Colonic mucosa (tissue), 4 donors: ENCODE measurements at regions not wholly inside any gene's neighbourhood (a gene's known extent, or its start where the extent isn't known, plus 50 kb on each side); places are given as distances from the start of the nearest gene placed in this dataset.
A peak's percentile ranks its signal among the peaks of the same experiment; 100 is the strongest.

ENCODE experiments used
- DNase-seq: peaks from one replicate; pipeline ENCODE4 v3.0.0-alpha.2; 2020
- H3K27ac ChIP-seq: fragments of 200-600 bp; one replicate; pipeline ENCODE4 v1.8.0; 2021
- H3K27me3 ChIP-seq: fragments of 200-600 bp; one replicate; pipeline ENCODE4 v1.8.0; 2021
- H3K36me3 ChIP-seq: fragments of 200-600 bp; one replicate; pipeline ENCODE4 v1.8.0; 2021
- H3K4me1 ChIP-seq: fragments of 200-600 bp; one replicate; pipeline ENCODE4 v1.8.0; 2021; ENCODE audit warnings: mild to moderate bottlenecking
- H3K4me3 ChIP-seq: fragments of 200-600 bp; one replicate; pipeline ENCODE4 v1.8.0; 2021
- H3K9ac ChIP-seq, 2 donors: one replicate each; pipeline ENCODE4 v1.7.0; 2013; ENCODE audit warnings: control low read depth in 2 of 2, low read depth in 2 of 2, low read length in 2 of 2
- H3K9me3 ChIP-seq: fragments of 200-600 bp; one replicate; pipeline ENCODE4 v1.8.0; 2021
- CTCF ChIP-seq: fragments of 200-600 bp; IDR thresholded peaks from one replicate; pipeline ENCODE4 v1.8.0; 2022; ENCODE audit warnings: antibody characterized with exemption, mild to moderate bottlenecking
- intact Hi-C: fragments of 100-400 bp; cut with DNase I; formaldehyde crosslinking; loops from one replicate; pipeline ENCODE4 v1.14.1; 2022
- donor health status: healthy.
- donor health status: DM: no; HTN: no; CAD: no.
- donor health status: DM: no; HTN: no; CAD: no.

DNA sequence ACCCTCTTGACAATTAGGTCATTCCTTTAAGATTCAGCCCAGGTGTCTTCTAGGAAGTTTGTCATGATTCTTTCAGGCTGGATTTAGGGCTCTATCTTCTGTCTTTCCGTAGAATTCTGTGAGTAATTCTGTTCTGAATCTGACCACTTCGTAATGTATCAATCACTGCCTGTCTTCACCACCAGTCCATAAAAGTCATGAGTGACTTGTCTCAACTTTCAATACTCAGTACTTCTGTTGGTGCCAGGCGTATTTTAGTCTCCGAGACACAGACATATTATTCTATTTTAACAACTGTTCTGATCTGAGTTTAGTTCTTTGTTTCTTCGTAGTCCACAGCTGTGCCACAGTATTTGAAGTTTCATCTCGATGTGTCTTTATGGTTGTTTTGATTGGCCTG is 310.7 kb downstream of the PPARGC1A start:
- Histone ChIP-seq H3K36me3 (no peaks in the 10 kb centered on the region), H3K4me1 (no peaks in the 10 kb centered on the region), H3K27ac (no peak overlapping the region), H3K27me3 (no peaks in the 10 kb centered on the region), H3K9me3 (no peaks in the 10 kb centered on the region), H3K9ac (no peak overlapping the region), H3K4me3 (no peak overlapping the region)
- intact Hi-C loops, result no loop called here
- DNase-seq, result no peak
- TF ChIP-seq CTCF, result no peak

- Histone ChIP-seq H3K9ac (no peak overlapping the region), H3K27me3 (no peaks in the 10 kb centered on the region), H3K27ac (peak overlapping the region; percentile 20), H3K4me1 (no peaks in the 10 kb centered on the region), H3K9me3 (no peaks in the 10 kb centered on the region), H3K36me3 (no peaks in the 10 kb centered on the region), H3K4me3 (no peak overlapping the region)
- no peak for DNase-seq
- no peak for TF ChIP-seq CTCF
- intact Hi-C loops, result no loop called here
Observed at GRCh38 chr4:23577398-23577797, 312.4 kb downstream of the PPARGC1A start.

DNA sequence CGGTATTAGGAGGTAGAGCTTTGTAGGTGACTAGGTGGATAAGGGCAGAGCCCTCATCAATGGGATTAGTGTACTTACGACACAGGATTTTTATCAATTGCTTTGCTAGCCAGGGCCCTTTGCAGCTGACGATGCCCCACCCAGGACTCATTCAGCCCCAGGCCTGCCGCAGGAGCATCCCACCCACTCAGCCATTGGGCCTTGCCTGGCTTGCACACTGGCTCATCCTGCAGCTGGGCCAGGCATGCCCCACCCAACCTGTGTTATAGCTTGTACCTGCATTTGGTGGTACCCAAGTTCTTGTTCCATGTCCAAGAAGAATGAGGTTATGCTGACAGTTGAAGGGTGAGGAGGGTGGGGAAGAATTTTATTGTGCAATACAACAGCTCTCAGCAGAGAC is 317.5 kb downstream of the PPARGC1A start:
- Histone ChIP-seq H3K9ac (no peak overlapping the region), H3K9me3 (no peaks in the 10 kb centered on the region), H3K4me1 (no peaks in the 10 kb centered on the region), H3K36me3 (no peaks in the 10 kb centered on the region), H3K4me3 (no peak overlapping the region), H3K27me3 (no peaks in the 10 kb centered on the region), H3K27ac (no peak overlapping the region)
- no peak for TF ChIP-seq CTCF
- no peak for DNase-seq
- intact Hi-C loops, result no loop called here

- TF ChIP-seq CTCF, result no peak
Observed at GRCh38 chr4:23567338-23567737, 322.5 kb downstream of the PPARGC1A start.

GRCh38 chr4:23560748-23561147 is 329.1 kb downstream of the PPARGC1A start:
- no peaks in the 10 kb centered on the region for H3K9me3 ChIP-seq
- no peaks in the 10 kb centered on the region for H3K36me3 ChIP-seq
- H3K4me3 ChIP-seq, result no peak overlapping the region
- no peak overlapping the region for H3K27ac ChIP-seq
- no peak for TF ChIP-seq CTCF
- no peaks in the 10 kb centered on the region for H3K27me3 ChIP-seq
- intact Hi-C loops, result no loop called here
- no peak for DNase-seq
- no peaks in the 10 kb centered on the region for H3K4me1 ChIP-seq
- no peak overlapping the region for H3K9ac ChIP-seq

More at GRCh38 chr4:23567338-23567737, 322.5 kb downstream of the PPARGC1A start:
- no peaks in the 10 kb centered on the region for H3K27me3 ChIP-seq
- no peaks in the 10 kb centered on the region for H3K4me1 ChIP-seq
- no peaks in the 10 kb centered on the region for H3K36me3 ChIP-seq
- DNase-seq, result no peak
- intact Hi-C loops, result no loop called here
- no peaks in the 10 kb centered on the region for H3K9me3 ChIP-seq
- no peak overlapping the region for H3K9ac ChIP-seq
- no peak overlapping the region for H3K4me3 ChIP-seq
- no peak overlapping the region for H3K27ac ChIP-seq

DNA sequence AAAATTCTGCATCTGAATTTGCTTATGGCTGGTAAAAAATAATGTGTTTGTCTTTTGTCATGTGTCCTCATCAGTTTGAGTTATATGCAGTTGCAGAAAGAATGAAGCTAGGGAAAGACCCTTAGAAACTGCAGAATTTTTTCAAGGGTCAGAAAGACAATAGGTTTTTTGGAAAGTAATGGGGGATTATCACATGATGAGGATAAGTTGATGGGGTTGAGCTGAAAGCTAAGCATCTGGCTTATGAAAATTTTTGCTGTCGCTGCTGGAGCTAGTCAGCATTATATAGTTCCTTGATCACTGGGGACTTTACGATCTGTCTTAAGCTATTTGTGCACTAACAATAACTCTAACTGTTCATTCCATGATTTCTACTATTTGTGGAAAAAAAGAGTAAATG is 331.7 kb downstream of the PPARGC1A start:
- H3K27me3 ChIP-seq, result no peaks in the 10 kb centered on the region
- H3K4me3 ChIP-seq, result no peak overlapping the region
- no peaks in the 10 kb centered on the region for H3K9me3 ChIP-seq
- H3K4me1 ChIP-seq, result no peaks in the 10 kb centered on the region
- no peaks in the 10 kb centered on the region for H3K36me3 ChIP-seq
- intact Hi-C loops, result no loop called here
- no peak overlapping the region for H3K9ac ChIP-seq
- no peak for TF ChIP-seq CTCF
- H3K27ac ChIP-seq, result no peak overlapping the region
- no peak for DNase-seq
